ENCODE measurements at regions not wholly inside any gene's neighbourhood (a gene's known extent, or its start where the extent isn't known, plus 50 kb on each side); places are given as distances from the start of the nearest gene placed in this dataset.

DNA sequence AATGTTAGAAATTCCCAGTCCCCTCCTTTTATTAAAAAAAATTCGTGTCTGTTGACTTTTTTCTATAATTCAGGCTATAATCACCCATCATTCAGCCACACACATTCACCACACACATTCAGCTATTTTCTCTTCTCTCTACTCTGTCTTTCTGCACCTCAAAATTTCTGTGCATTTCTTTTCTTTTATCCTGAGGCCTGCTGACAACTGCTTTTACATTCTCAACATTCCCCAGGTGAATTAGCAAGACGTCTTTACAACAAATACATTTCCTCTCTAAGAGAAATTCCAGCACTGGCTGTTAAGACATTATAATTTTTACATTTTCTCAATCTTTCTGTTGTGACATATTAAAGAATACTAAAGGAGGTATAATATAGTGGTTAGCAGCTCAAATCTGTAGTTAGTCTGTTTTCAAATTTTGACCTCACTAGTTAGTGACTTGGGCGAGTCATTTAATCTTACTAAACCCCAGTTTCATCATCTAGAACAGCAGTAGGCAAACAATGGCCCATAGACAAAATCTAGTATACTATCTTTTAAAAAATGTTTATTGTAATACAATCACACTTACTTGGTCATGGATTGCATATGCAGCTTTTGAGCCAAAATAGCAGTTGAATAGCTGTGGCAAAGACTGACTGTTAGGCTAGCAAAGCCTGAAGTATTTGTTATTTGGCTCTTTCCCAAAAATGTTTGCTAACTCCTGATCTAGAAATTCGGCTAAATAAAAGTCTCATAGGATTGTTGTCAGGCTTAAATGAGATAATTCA lies 350.7 kb downstream of the NSUN3 start:
- Histone ChIP-seq H3K9me2 (ENCODE audit: low read depth, low read length) (no peaks in the 10 kb centered on the region), H3K4me2 (ENCODE audit: low read length) (no peak overlapping the region), H4K20me1 (ENCODE audit: insufficient read depth, low read length) (no peaks in the 10 kb centered on the region), H3K36me3 (ENCODE audit: insufficient read depth, low read length) (no peaks in the 10 kb centered on the region), H3K79me2 (ENCODE audit: insufficient read depth, low read length) (no peaks in the 10 kb centered on the region), H2AFZ (ENCODE audit: low read length) (no peak overlapping the region), H3K9me3 (ENCODE audit: low read length) (no peaks in the 10 kb centered on the region), H3K4me1 (ENCODE audit: insufficient read depth, low read length, severe bottlenecking) (no peaks in the 10 kb centered on the region), H3K9ac (ENCODE audit: low read length) (no peak overlapping the region), H3F3A (ENCODE audit: insufficient read depth, low read length) (no peaks in the 10 kb centered on the region), H3K27me3 (ENCODE audit: insufficient read depth, low read length) (no peaks in the 10 kb centered on the region), H3K4me3 (ENCODE audit: low read depth, low read length, poor library complexity, severe bottlenecking) (no peak overlapping the region), H3K27ac (ENCODE audit: low read depth, low read length, poor library complexity, severe bottlenecking) (no peak overlapping the region)
- TF ChIP-seq, protein P1, sequence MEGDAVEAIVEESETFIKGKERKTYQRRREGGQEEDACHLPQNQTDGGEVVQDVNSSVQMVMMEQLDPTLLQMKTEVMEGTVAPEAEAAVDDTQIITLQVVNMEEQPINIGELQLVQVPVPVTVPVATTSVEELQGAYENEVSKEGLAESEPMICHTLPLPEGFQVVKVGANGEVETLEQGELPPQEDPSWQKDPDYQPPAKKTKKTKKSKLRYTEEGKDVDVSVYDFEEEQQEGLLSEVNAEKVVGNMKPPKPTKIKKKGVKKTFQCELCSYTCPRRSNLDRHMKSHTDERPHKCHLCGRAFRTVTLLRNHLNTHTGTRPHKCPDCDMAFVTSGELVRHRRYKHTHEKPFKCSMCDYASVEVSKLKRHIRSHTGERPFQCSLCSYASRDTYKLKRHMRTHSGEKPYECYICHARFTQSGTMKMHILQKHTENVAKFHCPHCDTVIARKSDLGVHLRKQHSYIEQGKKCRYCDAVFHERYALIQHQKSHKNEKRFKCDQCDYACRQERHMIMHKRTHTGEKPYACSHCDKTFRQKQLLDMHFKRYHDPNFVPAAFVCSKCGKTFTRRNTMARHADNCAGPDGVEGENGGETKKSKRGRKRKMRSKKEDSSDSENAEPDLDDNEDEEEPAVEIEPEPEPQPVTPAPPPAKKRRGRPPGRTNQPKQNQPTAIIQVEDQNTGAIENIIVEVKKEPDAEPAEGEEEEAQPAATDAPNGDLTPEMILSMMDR (IDR thresholded peaks at IDR 0.05; ENCODE audit: low read length), result no peak

DNA sequence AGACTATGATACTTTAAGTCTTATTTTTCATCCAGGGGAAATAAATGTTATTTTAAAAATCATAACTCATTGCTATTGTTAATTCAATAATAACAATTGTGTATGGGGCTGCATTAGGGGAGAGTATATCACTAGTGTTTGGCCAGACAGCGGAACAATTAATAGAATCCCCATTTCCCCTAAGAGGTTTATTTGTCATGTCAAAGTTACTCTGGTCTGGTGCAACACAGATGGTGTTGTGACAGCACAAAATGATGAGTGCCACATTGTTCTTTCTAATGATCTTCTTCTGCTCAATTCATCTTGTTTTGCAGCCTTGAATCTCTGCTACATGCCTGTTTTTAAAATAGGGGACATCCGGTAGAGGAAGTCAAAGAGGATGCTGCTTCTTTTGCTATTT lies 351.6 kb downstream of the NSUN3 start:
- Histone ChIP-seq H3K4me1 (ENCODE audit: insufficient read depth, low read length, severe bottlenecking) (no peaks in the 10 kb centered on the region), H3K27ac (ENCODE audit: low read depth, low read length, poor library complexity, severe bottlenecking) (no peak overlapping the region), H3K9me2 (ENCODE audit: low read depth, low read length) (no peaks in the 10 kb centered on the region), H3K9me3 (ENCODE audit: low read length) (no peaks in the 10 kb centered on the region), H3K79me2 (ENCODE audit: insufficient read depth, low read length) (no peaks in the 10 kb centered on the region), H4K20me1 (ENCODE audit: insufficient read depth, low read length) (no peaks in the 10 kb centered on the region), H3K4me2 (ENCODE audit: low read length) (no peak overlapping the region), H3K27me3 (ENCODE audit: insufficient read depth, low read length) (no peaks in the 10 kb centered on the region), H2AFZ (ENCODE audit: low read length) (no peak overlapping the region), H3K4me3 (ENCODE audit: low read depth, low read length, poor library complexity, severe bottlenecking) (no peak overlapping the region), H3F3A (ENCODE audit: insufficient read depth, low read length) (no peaks in the 10 kb centered on the region), H3K36me3 (ENCODE audit: insufficient read depth, low read length) (no peaks in the 10 kb centered on the region), H3K9ac (ENCODE audit: low read length) (no peak overlapping the region)
- TF ChIP-seq, protein P1 (IDR thresholded peaks at IDR 0.05; ENCODE audit: low read length), result no peak
- TF ChIP-seq EZH2 (IDR thresholded peaks at IDR 0.05; ENCODE audit: borderline replicate concordance, low read length), result no peak

DNA sequence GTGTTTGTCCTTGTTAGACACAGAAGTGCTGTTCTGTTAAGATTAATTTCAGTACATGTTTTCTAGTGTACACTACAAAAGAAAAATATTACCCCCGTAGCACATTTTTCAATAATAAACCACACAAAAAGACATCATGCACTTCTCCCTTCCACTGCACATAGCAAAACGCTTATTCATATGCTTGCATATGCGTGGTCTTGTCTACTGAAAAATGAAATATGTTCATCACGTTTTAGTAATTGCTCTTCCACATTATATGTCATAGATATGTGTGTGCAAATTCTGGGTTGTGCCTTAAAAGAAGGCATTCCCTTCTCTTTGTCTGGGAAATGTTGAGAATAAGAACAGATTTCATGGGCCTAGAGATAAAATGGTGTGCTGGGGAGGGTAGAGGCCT lies 353.9 kb downstream of the NSUN3 start:
- Histone ChIP-seq H3K9me3 (ENCODE audit: low read length) (no peaks in the 10 kb centered on the region), H3K27ac (ENCODE audit: low read depth, low read length, poor library complexity, severe bottlenecking) (no peak overlapping the region), H3K36me3 (ENCODE audit: insufficient read depth, low read length) (no peaks in the 10 kb centered on the region), H3K4me3 (ENCODE audit: low read depth, low read length, poor library complexity, severe bottlenecking) (no peak overlapping the region), H3K4me2 (ENCODE audit: low read length) (no peak overlapping the region), H2AFZ (ENCODE audit: low read length) (no peak overlapping the region), H3K79me2 (ENCODE audit: insufficient read depth, low read length) (no peaks in the 10 kb centered on the region), H4K20me1 (ENCODE audit: insufficient read depth, low read length) (no peaks in the 10 kb centered on the region), H3K27me3 (ENCODE audit: insufficient read depth, low read length) (no peaks in the 10 kb centered on the region), H3K9ac (ENCODE audit: low read length) (no peak overlapping the region), H3K4me1 (ENCODE audit: insufficient read depth, low read length, severe bottlenecking) (no peaks in the 10 kb centered on the region), H3F3A (ENCODE audit: insufficient read depth, low read length) (no peaks in the 10 kb centered on the region), H3K9me2 (ENCODE audit: low read depth, low read length) (no peaks in the 10 kb centered on the region)
- TF ChIP-seq EZH2 (IDR thresholded peaks at IDR 0.05; ENCODE audit: borderline replicate concordance, low read length), result no peak
- TF ChIP-seq, protein P1 (IDR thresholded peaks at IDR 0.05; ENCODE audit: low read length), result no peak
